ENCODE measurements at regions not wholly inside any gene's neighbourhood (a gene's known extent, or its start where the extent isn't known, plus 50 kb on each side); places are given as distances from the start of the nearest gene placed in this dataset.

- TF ChIP-seq ARNTL (CRISPR knock-in tag; IDR thresholded peaks at IDR 0.05; ENCODE audit: borderline replicate concordance, low read depth), result no peak
- no peak for TF ChIP-seq BACH2 (CRISPR knock-in tag; IDR thresholded peaks at IDR 0.05; ENCODE audit: borderline replicate concordance)
- no peak for TF ChIP-seq RARB (CRISPR knock-in tag; IDR thresholded peaks at IDR 0.05)
- no peak for TF ChIP-seq TOX (CRISPR knock-in tag; IDR thresholded peaks at IDR 0.05; ENCODE audit: borderline replicate concordance)
- no peak for TF ChIP-seq TSHZ2 (CRISPR knock-in tag; IDR thresholded peaks at IDR 0.05)
- no peak for TF ChIP-seq ZFP30 (CRISPR knock-in tag; IDR thresholded peaks at IDR 0.05)
- TF ChIP-seq POU6F1 (CRISPR knock-in tag; IDR thresholded peaks at IDR 0.05; ENCODE audit: borderline replicate concordance, low read depth), result no peak
- no peak for TF ChIP-seq ZC3H10 (CRISPR knock-in tag; IDR thresholded peaks at IDR 0.05)
- TF ChIP-seq ZFP3 (CRISPR knock-in tag; IDR thresholded peaks at IDR 0.05), result no peak
- no peak for TF ChIP-seq TCF4 (CRISPR knock-in tag; IDR thresholded peaks at IDR 0.05; ENCODE audit: borderline replicate concordance)
- no peak for TF ChIP-seq ESRRG (CRISPR knock-in tag; IDR thresholded peaks at IDR 0.05)
- TF ChIP-seq CSRNP3 (CRISPR knock-in tag; IDR thresholded peaks at IDR 0.05), result no peak
- no peak for TF ChIP-seq GLIS3 (CRISPR knock-in tag; IDR thresholded peaks at IDR 0.05)
- TF ChIP-seq ISL1 (CRISPR knock-in tag; IDR thresholded peaks at IDR 0.05), result no peak
- TF ChIP-seq SNAI2 (CRISPR knock-in tag; IDR thresholded peaks at IDR 0.05), result no peak
- TF ChIP-seq OSR1 (CRISPR knock-in tag; IDR thresholded peaks at IDR 0.05), result no peak
- no peak for TF ChIP-seq CSDC2 (CRISPR knock-in tag; IDR thresholded peaks at IDR 0.05)
- TF ChIP-seq CREB5 (CRISPR knock-in tag; IDR thresholded peaks at IDR 0.05; ENCODE audit: low read depth), result no peak
- TF ChIP-seq ZNF8 (CRISPR knock-in tag; IDR thresholded peaks at IDR 0.05), result no peak
- TF ChIP-seq PPARA (CRISPR knock-in tag; IDR thresholded peaks at IDR 0.05; ENCODE audit: borderline replicate concordance), result no peak
- ATAC-seq, result no peak
These were observed 584.4 kb upstream of the EEF2KMT start for GRCh38 chr16:5681966-5682365.

- no peak for TF ChIP-seq PATZ1 (CRISPR knock-in tag; IDR thresholded peaks at IDR 0.05; ENCODE audit: borderline replicate concordance)
- no peak for TF ChIP-seq ZC3H10 (CRISPR knock-in tag; IDR thresholded peaks at IDR 0.05)
- TF ChIP-seq ARNTL (CRISPR knock-in tag; IDR thresholded peaks at IDR 0.05; ENCODE audit: borderline replicate concordance, low read depth), result no peak
- TF ChIP-seq RARB (CRISPR knock-in tag; IDR thresholded peaks at IDR 0.05), result no peak
- TF ChIP-seq TSHZ2 (CRISPR knock-in tag; IDR thresholded peaks at IDR 0.05), result no peak
- TF ChIP-seq POU6F1 (CRISPR knock-in tag; IDR thresholded peaks at IDR 0.05; ENCODE audit: borderline replicate concordance, low read depth), result no peak
- TF ChIP-seq BACH2 (CRISPR knock-in tag; IDR thresholded peaks at IDR 0.05; ENCODE audit: borderline replicate concordance), result no peak
- no peak for TF ChIP-seq ZNF8 (CRISPR knock-in tag; IDR thresholded peaks at IDR 0.05)
- TF ChIP-seq GLIS3 (CRISPR knock-in tag; IDR thresholded peaks at IDR 0.05), result no peak
- TF ChIP-seq CSRNP3 (CRISPR knock-in tag; IDR thresholded peaks at IDR 0.05), result no peak
- no peak for TF ChIP-seq ZNF565 (CRISPR knock-in tag; conservative IDR thresholded peaks at IDR 0.05; ENCODE audit: low read depth)
- no peak for TF ChIP-seq CREB5 (CRISPR knock-in tag; IDR thresholded peaks at IDR 0.05; ENCODE audit: low read depth)
- no peak for TF ChIP-seq PPARA (CRISPR knock-in tag; IDR thresholded peaks at IDR 0.05; ENCODE audit: borderline replicate concordance)
- no peak for TF ChIP-seq ESRRG (CRISPR knock-in tag; IDR thresholded peaks at IDR 0.05)
- TF ChIP-seq ZFP3 (CRISPR knock-in tag; IDR thresholded peaks at IDR 0.05), result no peak
- ATAC-seq, result no peak
These were observed 580.8 kb upstream of the EEF2KMT start for GRCh38 chr16:5678371-5678770.

Data from SK-N-SH treated with all-trans-retinoic acid at 6 μM for 48 hours (cell line).